Sigmoid colon (tissue), 4 donors: ENCODE measurements at regions not wholly inside any gene's neighbourhood (a gene's known extent, or its start where the extent isn't known, plus 50 kb on each side); places are given as distances from the start of the nearest gene placed in this dataset.

ENCODE experiments used
- CTCF ChIP-seq, 4 experiments: fragments of 450-650 bp in 3 of 4; fragments of 200-600 bp in 1 of 4; IDR thresholded peaks; one replicate each; pipeline ENCODE4 v1.5.1; 2016 to 2019; ENCODE audit warnings: antibody characterized with exemption in 4 of 4, mild to moderate bottlenecking in 3 of 4, moderate library complexity in 2 of 4
- POLR2A ChIP-seq, 2 donors: fragments of 450-650 bp; IDR thresholded peaks; one replicate each; pipeline ENCODE4 v1.6.1; 2016; ENCODE audit warnings: antibody characterized with exemption in 2 of 2, mild to moderate bottlenecking in 2 of 2, moderate library complexity in 2 of 2
- POLR2AphosphoS5 ChIP-seq, 4 donors: sonication (generic); formaldehyde crosslinking; IDR thresholded peaks; one replicate each; pipeline ENCODE4 v1.6.1; 2017; ENCODE audit warnings: antibody characterized with exemption in 4 of 4

GRCh38 chr12:125435871-125436270 lies 370.6 kb downstream of the AACS start:
- TF ChIP-seq POLR2AphosphoS5 (IDR thresholded peaks at IDR 0.05) = no peak
- no peak for TF ChIP-seq POLR2A (IDR thresholded peaks at IDR 0.05)
- no peak for TF ChIP-seq CTCF (IDR thresholded peaks at IDR 0.05)
